Esophagus squamous epithelium (tissue), 5 donors: ENCODE measurements at regions not wholly inside any gene's neighbourhood (a gene's known extent, or its start where the extent isn't known, plus 50 kb on each side); places are given as distances from the start of the nearest gene placed in this dataset.

Experiments
- DNase-seq: peaks from one replicate; lab custom pipeline; 2025; lab: John Stamatoyannopoulos, UW
- H3K27ac ChIP-seq, 4 donors: fragments of 200-600 bp; sonication (generic); one replicate each; pipeline ENCODE4 v1.5.1; 2016 to 2019; ENCODE audit warnings: mild to moderate bottlenecking in 1 of 4
- H3K27me3 ChIP-seq, 4 donors: fragments of 200-600 bp; sonication (generic); 1 replicate in 3 of 4; 2 replicates in 1 of 4; pipeline versions ENCODE4 v1.5.1 to v1.6.0; 2017 to 2021; ENCODE audit warnings: antibody characterized with exemption in 1 of 4
- H3K36me3 ChIP-seq, 3 donors: fragments of 200-600 bp; sonication (generic); one replicate each; pipeline ENCODE4 v1.5.1; 2016 to 2019
- H3K4me1 ChIP-seq, 3 donors: fragments of 200-600 bp; sonication (generic); one replicate each; pipeline ENCODE4 v1.5.1; 2017 to 2019
- H3K4me3 ChIP-seq, 4 donors: fragments of 200-600 bp; sonication (generic); 1 replicate in 3 of 4; 2 replicates in 1 of 4; pipeline ENCODE4 v1.5.1; 2016 to 2019; ENCODE audit warnings: mild to moderate bottlenecking in 2 of 4, moderate library complexity in 1 of 4
- H3K9me3 ChIP-seq, 3 donors: fragments of 200-600 bp; sonication (generic); one replicate each; pipeline ENCODE4 v1.5.1; 2016 to 2019
- POLR2A ChIP-seq, 4 donors: fragments of 450-650 bp; IDR thresholded peaks; one replicate each; pipeline ENCODE4 v1.6.1; 2017; ENCODE audit warnings: antibody characterized with exemption in 4 of 4, mild to moderate bottlenecking in 4 of 4, moderate library complexity in 3 of 4
- WGBS, 2 donors: methylation state at CpG; one replicate each; pipeline ENCODE4 v1.1.5; 2018; 5-methylcytosine and 5-hydroxymethylcytosine counted together
- intact Hi-C: fragments of 100-400 bp; cut with DNase I; formaldehyde crosslinking; loops from one replicate; pipeline ENCODE4 v1.15.0; 2022
- TF ChIP-seq, protein P1 (sequence below), 6 experiments: fragments of 450-650 bp in 4 of 6; fragments of 200-600 bp in 2 of 6; sonication (generic) in 2 of 6; IDR thresholded peaks; one replicate each; pipeline ENCODE4 v1.5.1; 2016 to 2019; ENCODE audit warnings: antibody characterized with exemption in 6 of 6, mild to moderate bottlenecking in 4 of 6, moderate library complexity in 4 of 6
- donor health status: DM: yes; HTN: yes; CAD: no.

DNA sequence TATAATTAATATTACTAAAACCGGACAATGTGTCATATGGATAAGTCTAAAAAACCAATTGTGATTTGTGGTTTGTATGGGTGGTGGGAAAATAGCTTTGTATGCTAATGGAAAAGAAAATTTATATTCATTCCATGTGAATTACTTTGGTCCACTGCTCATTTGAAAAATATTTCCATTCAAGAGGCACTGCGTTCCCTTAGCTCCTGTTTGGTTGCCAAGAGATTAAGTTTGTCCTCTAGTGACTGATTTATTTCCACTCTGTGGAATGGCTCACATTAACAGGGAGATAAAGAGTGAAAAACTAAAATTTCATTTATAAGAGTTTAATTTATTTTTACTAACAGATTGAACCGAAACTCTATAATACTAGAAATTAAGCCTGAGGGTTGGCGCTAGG is 744.1 kb upstream of the CHRM3 start:
- H3K27me3 ChIP-seq = no peaks in the 10 kb centered on the region
- intact Hi-C loops = no loop called here
- H3K4me3 ChIP-seq = no peak overlapping the region
- TF ChIP-seq POLR2A (IDR thresholded peaks at IDR 0.05) = no peak
- TF ChIP-seq, protein P1, sequence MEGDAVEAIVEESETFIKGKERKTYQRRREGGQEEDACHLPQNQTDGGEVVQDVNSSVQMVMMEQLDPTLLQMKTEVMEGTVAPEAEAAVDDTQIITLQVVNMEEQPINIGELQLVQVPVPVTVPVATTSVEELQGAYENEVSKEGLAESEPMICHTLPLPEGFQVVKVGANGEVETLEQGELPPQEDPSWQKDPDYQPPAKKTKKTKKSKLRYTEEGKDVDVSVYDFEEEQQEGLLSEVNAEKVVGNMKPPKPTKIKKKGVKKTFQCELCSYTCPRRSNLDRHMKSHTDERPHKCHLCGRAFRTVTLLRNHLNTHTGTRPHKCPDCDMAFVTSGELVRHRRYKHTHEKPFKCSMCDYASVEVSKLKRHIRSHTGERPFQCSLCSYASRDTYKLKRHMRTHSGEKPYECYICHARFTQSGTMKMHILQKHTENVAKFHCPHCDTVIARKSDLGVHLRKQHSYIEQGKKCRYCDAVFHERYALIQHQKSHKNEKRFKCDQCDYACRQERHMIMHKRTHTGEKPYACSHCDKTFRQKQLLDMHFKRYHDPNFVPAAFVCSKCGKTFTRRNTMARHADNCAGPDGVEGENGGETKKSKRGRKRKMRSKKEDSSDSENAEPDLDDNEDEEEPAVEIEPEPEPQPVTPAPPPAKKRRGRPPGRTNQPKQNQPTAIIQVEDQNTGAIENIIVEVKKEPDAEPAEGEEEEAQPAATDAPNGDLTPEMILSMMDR (IDR thresholded peaks at IDR 0.05) = no peak
- no peaks in the 10 kb centered on the region for H3K36me3 ChIP-seq
- no peak for DNase-seq
- WGBS, 2 donors = 56 to 57% methylated on average over 4 of the region's 4 CpGs
- H3K27ac ChIP-seq = no peak overlapping the region
- H3K9me3 ChIP-seq = no peaks in the 10 kb centered on the region
- peaks cover 0 to 6% (median 0%) of the 10 kb centered on the region in 3 donors for H3K4me1 ChIP-seq

DNA sequence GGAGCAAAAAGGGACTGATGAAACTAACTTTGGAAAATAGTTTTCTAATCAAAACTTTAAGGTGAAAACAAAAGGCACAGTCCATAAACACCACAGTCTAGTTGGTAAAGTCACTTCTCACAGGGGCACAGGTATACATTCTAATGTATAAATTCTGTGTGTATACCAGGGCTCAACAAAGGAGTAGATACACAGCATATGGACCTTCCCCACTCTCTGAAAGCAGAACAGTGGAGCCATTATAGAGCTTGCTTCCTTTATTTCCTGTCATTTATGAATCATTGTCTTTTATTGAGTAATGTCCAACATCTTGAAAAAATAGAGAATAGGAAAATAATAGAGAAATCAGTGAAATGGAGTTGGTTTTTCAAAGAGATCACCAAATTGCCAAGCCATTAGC is 746.5 kb upstream of the CHRM3 start:
- no peak overlapping the region for H3K4me3 ChIP-seq
- H3K4me1 ChIP-seq = peaks cover 0 to 6% (median 0%) of the 10 kb centered on the region in 3 donors
- TF ChIP-seq POLR2A (IDR thresholded peaks at IDR 0.05) = no peak
- TF ChIP-seq, protein P1 (IDR thresholded peaks at IDR 0.05) = no peak
- no peaks in the 10 kb centered on the region for H3K9me3 ChIP-seq
- H3K27ac ChIP-seq = no peak overlapping the region
- intact Hi-C loops = no loop called here
- no peaks in the 10 kb centered on the region for H3K36me3 ChIP-seq
- no peak for DNase-seq
- H3K27me3 ChIP-seq = no peaks in the 10 kb centered on the region

DNA sequence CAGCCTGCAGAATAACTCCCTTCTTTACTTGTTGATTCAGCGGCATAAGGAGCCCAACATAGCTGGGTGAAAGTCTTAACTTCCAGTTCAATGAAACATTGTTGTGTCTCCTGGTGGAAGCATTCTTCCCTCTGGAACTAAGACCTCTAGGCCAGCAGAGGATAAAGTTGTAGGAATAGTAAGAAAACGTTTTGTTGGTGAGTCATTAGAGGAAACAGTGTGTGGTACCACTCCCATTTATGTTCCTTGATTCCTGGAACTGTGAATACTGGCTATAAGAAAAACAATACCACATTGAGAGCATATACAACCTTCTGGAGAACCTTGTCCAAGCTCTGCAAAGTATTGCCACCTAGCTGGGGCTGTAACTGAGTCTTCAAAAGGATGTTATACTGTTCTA is 737.4 kb upstream of the ZP4 start:
- intact Hi-C loops = no loop called here
- no peaks in the 10 kb centered on the region for H3K4me1 ChIP-seq
- H3K4me3 ChIP-seq = no peak overlapping the region
- no peak for DNase-seq
- TF ChIP-seq, protein P1 (IDR thresholded peaks at IDR 0.05) = no peak
- no peak for TF ChIP-seq POLR2A (IDR thresholded peaks at IDR 0.05)
- H3K9me3 ChIP-seq = no peaks in the 10 kb centered on the region
- no peak overlapping the region for H3K27ac ChIP-seq
- WGBS, 2 donors = 50 to 58% methylated on average over 2 of the region's 2 CpGs
- no peaks in the 10 kb centered on the region for H3K27me3 ChIP-seq
- H3K36me3 ChIP-seq = no peaks in the 10 kb centered on the region

DNA sequence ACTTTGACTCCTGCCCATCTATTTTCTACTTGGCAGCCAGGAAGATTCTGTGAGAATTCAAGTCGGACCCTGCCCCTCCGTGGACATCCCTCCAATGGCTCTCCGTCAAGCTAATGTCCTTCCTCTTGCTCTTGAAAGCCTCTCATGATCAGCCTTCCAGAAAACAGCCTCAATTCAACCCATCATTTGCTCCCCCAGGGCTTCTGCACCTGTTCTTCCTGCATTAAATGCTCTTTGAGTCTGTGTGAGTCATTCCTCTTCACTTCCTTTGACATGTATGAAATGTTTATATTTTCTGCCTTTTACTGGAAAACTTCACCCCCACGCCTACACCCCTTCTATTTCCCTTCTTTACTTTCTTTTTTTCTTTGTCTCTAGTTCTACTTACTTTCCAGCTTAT is 734.1 kb upstream of the ZP4 start:
- TF ChIP-seq, protein P1 (IDR thresholded peaks at IDR 0.05) = no peak
- no peak for TF ChIP-seq POLR2A (IDR thresholded peaks at IDR 0.05)
- Histone ChIP-seq H3K27me3 (no peaks in the 10 kb centered on the region), H3K9me3 (no peaks in the 10 kb centered on the region), H3K4me1 (no peaks in the 10 kb centered on the region), H3K4me3 (no peak overlapping the region), H3K27ac (no peak overlapping the region), H3K36me3 (no peaks in the 10 kb centered on the region)
- DNase-seq = no peak
- intact Hi-C loops = no loop called here
- 32 to 36% methylated on average over 4 of the region's 4 CpGs for WGBS, 2 donors

DNA sequence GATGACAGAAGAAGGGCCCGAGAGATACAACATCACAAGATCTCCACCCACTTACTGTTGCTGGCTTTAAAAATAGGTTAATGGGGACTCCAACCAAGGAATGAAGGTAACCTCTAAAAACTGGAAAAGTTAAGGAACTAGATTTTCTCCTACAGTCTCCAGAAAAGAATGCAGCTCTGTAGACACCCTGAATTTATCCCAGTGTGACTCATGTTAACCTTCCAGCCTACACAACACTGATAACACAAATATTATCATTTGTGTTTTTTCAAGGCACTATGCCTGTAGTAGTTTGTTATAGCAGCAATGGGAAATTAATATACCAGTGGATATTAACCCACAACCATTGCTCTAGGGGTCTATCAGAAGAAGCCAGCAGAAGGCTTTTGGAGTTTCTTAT is 730.7 kb upstream of the ZP4 start:
- H3K36me3 ChIP-seq = no peaks in the 10 kb centered on the region
- H3K27me3 ChIP-seq = no peaks in the 10 kb centered on the region
- H3K4me3 ChIP-seq = no peak overlapping the region
- no peaks in the 10 kb centered on the region for H3K9me3 ChIP-seq
- TF ChIP-seq, protein P1 (IDR thresholded peaks at IDR 0.05) = no peak
- TF ChIP-seq POLR2A (IDR thresholded peaks at IDR 0.05) = no peak
- WGBS, 2 donors = 87 to 93% methylated on average over 1 of the region's 1 CpG
- intact Hi-C loops = no loop called here
- H3K27ac ChIP-seq = no peak overlapping the region
- H3K4me1 ChIP-seq = no peaks in the 10 kb centered on the region
- DNase-seq = no peak
